Left colon (tissue), 2 donors: ENCODE measurements at regions not wholly inside any gene's neighbourhood (a gene's known extent, or its start where the extent isn't known, plus 50 kb on each side); places are given as distances from the start of the nearest gene placed in this dataset.
"Not testable (repeated sequence)": the region's sequence is repeated elsewhere in the genome, so short reads cannot be mapped to it uniquely, and the experiment has no call there.

Experiments
- ATAC-seq: fragments of 200-7000 bp; cut with Tn5 transposase; one replicate; pipeline ENCODE4 v1.9.1; 2020; ENCODE audit warnings: mild to moderate bottlenecking, moderate library complexity
- DNase-seq, 2 donors: peaks; one replicate each; pipeline ENCODE4 v3.0.0-alpha.2; 2020
- intact Hi-C, 2 donors: fragments of 100-400 bp; cut with DNase I in 1 of 2; cut with micrococcal nuclease in 1 of 2; formaldehyde crosslinking; loops; one replicate each; pipeline versions ENCODE4 v1.11.2 to v1.14.0; 2022; cut with DNase I, micrococcal nuclease
- donor health status: DM: no; HTN: no; CAD: no.
- donor health status: DM: yes; HTN: yes; CAD: no.

- intact Hi-C loops, result no loop called here
- DNase-seq (no peak), ATAC-seq (no peak)
These were observed 57.1 kb upstream of the EOMES start for GRCh38 chr3:27779176-27779575.

GRCh38 chr3:27789420-27789819 is 67.3 kb upstream of the EOMES start:
- DNase-seq (no peak), ATAC-seq (no peak)
- intact Hi-C loops, result no loop called here

GRCh38 chr3:27791956-27792355 is 69.8 kb upstream of the EOMES start:
- intact Hi-C loops, result no loop called here
- DNase-seq (no peak), ATAC-seq (no peak)

- ATAC-seq (no peak), DNase-seq (no peak)
- intact Hi-C loops, result no loop called here
These were observed 70.7 kb upstream of the EOMES start for GRCh38 chr3:27792869-27793268.

- DNase-seq (no peak), ATAC-seq (no peak)
- intact Hi-C loops, result no loop called here
These were observed 72.1 kb upstream of the EOMES start for GRCh38 chr3:27794211-27794610.

- DNase-seq, result no peak
- intact Hi-C loops, result no loop called here
- ATAC-seq, result no peak
These were observed 74.3 kb upstream of the EOMES start for GRCh38 chr3:27796365-27796875.

GRCh38 chr3:27797773-27798172 is 75.7 kb upstream of the EOMES start:
- intact Hi-C loops, result no loop called here
- DNase-seq (no peak), ATAC-seq (no peak)

- no peak for ATAC-seq
- DNase-seq, result no peak
- intact Hi-C loops, result no loop called here
These were observed 78.1 kb upstream of the EOMES start for GRCh38 chr3:27800261-27800660.

- intact Hi-C loops, result no loop called here
- DNase-seq (no peak), ATAC-seq (no peak)
These were observed 80.3 kb upstream of the EOMES start for GRCh38 chr3:27802425-27802824.

- intact Hi-C loops, result no loop called here
- no peak for DNase-seq
- no peak for ATAC-seq
These were observed 80.7 kb upstream of the EOMES start for GRCh38 chr3:27802849-27803248.

GRCh38 chr3:27805282-27805681 is 83.2 kb upstream of the EOMES start:
- DNase-seq, result no peak
- intact Hi-C loops, result no loop called here
- ATAC-seq, result no peak

- DNase-seq, result no peak
- intact Hi-C loops, result no loop called here
- no peak for ATAC-seq
These were observed 91.1 kb upstream of the EOMES start for GRCh38 chr3:27813255-27813654.

- ATAC-seq, DNase-seq, intact Hi-C loops: not testable (repeated sequence)
These were observed 99.5 kb upstream of the EOMES start for GRCh38 chr3:27821609-27822008.

- ATAC-seq (no peak), DNase-seq (no peak)
- intact Hi-C loops, result no loop called here
These were observed 102.4 kb upstream of the EOMES start for GRCh38 chr3:27824312-27825200.

- intact Hi-C loops, result no loop called here
- no peak for ATAC-seq
- no peak for DNase-seq
These were observed 104.3 kb upstream of the EOMES start for GRCh38 chr3:27826448-27826847.

- intact Hi-C loops, result no loop called here
- ATAC-seq (no peak), DNase-seq (no peak)
These were observed 104.9 kb upstream of the EOMES start for GRCh38 chr3:27827041-27827440.

- DNase-seq (no peak), ATAC-seq (no peak)
- intact Hi-C loops, result no loop called here
These were observed 118.9 kb upstream of the EOMES start for GRCh38 chr3:27840807-27841594.

GRCh38 chr3:27844052-27844675 is 122.0 kb upstream of the EOMES start:
- no peak for DNase-seq
- no peak for ATAC-seq
- intact Hi-C loops, result no loop called here

- ATAC-seq, result no peak
- DNase-seq, result no peak
- intact Hi-C loops, result no loop called here
These were observed 125.6 kb upstream of the EOMES start for GRCh38 chr3:27847697-27848096.

GRCh38 chr3:27848826-27849225 is 126.7 kb upstream of the EOMES start:
- intact Hi-C loops, result no loop called here
- no peak for ATAC-seq
- no peak for DNase-seq
